SU-DHL-6 (cell line): ENCODE measurements at regions not wholly inside any gene's neighbourhood (a gene's known extent, or its start where the extent isn't known, plus 50 kb on each side); places are given as distances from the start of the nearest gene placed in this dataset.

Experiments
- H2AFZ ChIP-seq: fragments of 200-600 bp; sonication (generic); 2 replicates; pipeline ENCODE4 v1.6.1; 2014; ENCODE audit warnings: low read depth, mild to moderate bottlenecking, moderate library complexity, mixed read lengths, antibody characterized with exemption, low read length; ENCODE audit not compliant: severe bottlenecking
- H3F3A ChIP-seq: fragments of 200-600 bp; shearing (Covaris generic); 2 replicates; pipeline ENCODE4 v1.6.0; 2016; ENCODE audit warnings: antibody characterized with exemption, mild to moderate bottlenecking; ENCODE audit not compliant: insufficient read depth
- H3K27ac ChIP-seq: fragments of 200-600 bp; sonication (generic); 2 replicates; pipeline ENCODE4 v1.5.1; 2016; ENCODE audit warnings: low read depth, mild to moderate bottlenecking, low read length, moderate library complexity, mixed read lengths
- H3K27me3 ChIP-seq: fragments of 200-600 bp; sonication (generic), shearing (Covaris generic); 2 replicates; pipeline ENCODE4 v1.6.0; 2014; ENCODE audit warnings: mild to moderate bottlenecking, low read length
- H3K36me3 ChIP-seq: fragments of 200-600 bp; sonication (generic); 2 replicates; pipeline ENCODE4 v1.6.1; 2014; ENCODE audit warnings: mild to moderate bottlenecking, low read length, mixed read lengths
- H3K4me2 ChIP-seq: fragments of 300-600, 200-600 bp; shearing (Covaris generic), sonication (generic); 2 replicates; pipeline ENCODE4 v1.6.0; 2014; ENCODE audit warnings: low read length, low read depth, mild to moderate bottlenecking; ENCODE audit not compliant: poor library complexity, severe bottlenecking
- H3K4me3 ChIP-seq: fragments of 200-600 bp; sonication (generic); 2 replicates; pipeline ENCODE4 v1.5.1; 2014; ENCODE audit warnings: antibody characterized with exemption, low read length, mild to moderate bottlenecking, mixed read lengths; ENCODE audit not compliant: insufficient read depth, poor library complexity, severe bottlenecking
- H3K79me2 ChIP-seq: fragments of 200-600 bp; sonication (generic); 2 replicates; pipeline ENCODE4 v1.6.1; 2014; ENCODE audit warnings: mild to moderate bottlenecking, low read length, moderate library complexity; ENCODE audit not compliant: insufficient read depth
- H3K9ac ChIP-seq: fragments of 200-600 bp; sonication (generic); 2 replicates; pipeline ENCODE4 v1.7.0; 2014; ENCODE audit warnings: mild to moderate bottlenecking, low read length
- H3K9me2 ChIP-seq: fragments of 200-600 bp; sonication (generic); replicated peaks from 2 replicates; pipeline ENCODE4 v1.6.1; 2014; ENCODE audit warnings: low read length; ENCODE audit not compliant: insufficient read depth
- H3K9me3 ChIP-seq: fragments of 200-600 bp; sonication (generic); 2 replicates; pipeline ENCODE4 v1.6.1; 2014; ENCODE audit warnings: low read length, mixed read lengths; ENCODE audit not compliant: insufficient read depth
- H4K20me1 ChIP-seq: fragments of 200-600 bp; sonication (generic); 2 replicates; pipeline ENCODE4 v1.6.1; 2014; ENCODE audit warnings: low read depth, mild to moderate bottlenecking, antibody characterized with exemption, low read length, moderate library complexity, mixed read lengths
- EZH2phosphoT487 ChIP-seq: fragments of 200-600 bp; sonication (generic), shearing (Covaris generic); conservative IDR thresholded peaks from 2 replicates; pipeline ENCODE4 v1.6.1; 2018; ENCODE audit warnings: mild to moderate bottlenecking, antibody characterized with exemption, low read length, moderate library complexity, mixed read lengths
- TF ChIP-seq, protein P1 (sequence below): fragments of 200-600 bp; sonication (generic); IDR thresholded peaks from one replicate; pipeline ENCODE4 v1.5.1; 2017; ENCODE audit warnings: antibody characterized with exemption, mild to moderate bottlenecking, low read length, moderate library complexity; ENCODE audit not compliant: insufficient read depth, poor library complexity, severe bottlenecking

DNA sequence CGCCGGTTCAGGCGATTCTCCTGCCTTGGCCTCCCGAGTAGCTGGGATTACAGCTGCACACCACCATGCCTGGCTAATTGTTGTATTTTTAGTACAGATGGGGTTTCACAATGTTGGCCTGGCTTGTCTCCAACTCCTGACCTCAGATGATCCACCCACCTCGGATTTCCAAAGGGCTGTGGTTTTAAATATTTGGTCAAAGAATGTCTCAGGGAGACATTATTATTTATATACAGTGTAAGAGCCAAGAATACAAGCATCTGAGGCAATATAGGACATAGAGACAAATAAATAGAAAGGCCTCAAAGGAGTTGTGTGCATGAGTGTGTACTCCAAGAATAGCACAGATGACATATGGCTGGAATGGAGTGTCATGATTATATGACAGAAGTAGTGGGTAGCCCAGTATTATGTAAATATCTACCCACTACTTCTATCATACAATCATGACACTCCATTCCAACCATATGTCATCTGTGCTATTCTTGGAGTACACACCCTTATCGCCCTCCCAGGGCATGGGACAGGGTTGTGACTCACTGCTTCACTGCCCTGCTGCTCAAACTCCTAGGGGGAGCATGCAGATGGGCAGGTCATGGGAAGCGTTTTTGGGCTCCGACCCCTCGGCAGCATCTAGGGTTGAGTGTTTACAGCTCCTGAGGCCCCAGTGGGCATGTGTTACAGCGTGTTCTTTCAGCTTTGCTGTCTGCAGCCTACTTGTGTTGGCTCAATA lies 1649.8 kb upstream of the PCDH10 start:
- H3K9ac ChIP-seq = no peak overlapping the region
- no peaks in the 10 kb centered on the region for H3K9me2 ChIP-seq
- no peaks in the 10 kb centered on the region for H3K36me3 ChIP-seq
- H4K20me1 ChIP-seq = no peaks in the 10 kb centered on the region
- TF ChIP-seq EZH2phosphoT487 = no peak
- TF ChIP-seq, protein P1, sequence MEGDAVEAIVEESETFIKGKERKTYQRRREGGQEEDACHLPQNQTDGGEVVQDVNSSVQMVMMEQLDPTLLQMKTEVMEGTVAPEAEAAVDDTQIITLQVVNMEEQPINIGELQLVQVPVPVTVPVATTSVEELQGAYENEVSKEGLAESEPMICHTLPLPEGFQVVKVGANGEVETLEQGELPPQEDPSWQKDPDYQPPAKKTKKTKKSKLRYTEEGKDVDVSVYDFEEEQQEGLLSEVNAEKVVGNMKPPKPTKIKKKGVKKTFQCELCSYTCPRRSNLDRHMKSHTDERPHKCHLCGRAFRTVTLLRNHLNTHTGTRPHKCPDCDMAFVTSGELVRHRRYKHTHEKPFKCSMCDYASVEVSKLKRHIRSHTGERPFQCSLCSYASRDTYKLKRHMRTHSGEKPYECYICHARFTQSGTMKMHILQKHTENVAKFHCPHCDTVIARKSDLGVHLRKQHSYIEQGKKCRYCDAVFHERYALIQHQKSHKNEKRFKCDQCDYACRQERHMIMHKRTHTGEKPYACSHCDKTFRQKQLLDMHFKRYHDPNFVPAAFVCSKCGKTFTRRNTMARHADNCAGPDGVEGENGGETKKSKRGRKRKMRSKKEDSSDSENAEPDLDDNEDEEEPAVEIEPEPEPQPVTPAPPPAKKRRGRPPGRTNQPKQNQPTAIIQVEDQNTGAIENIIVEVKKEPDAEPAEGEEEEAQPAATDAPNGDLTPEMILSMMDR = no peak
- no peaks in the 10 kb centered on the region for H3F3A ChIP-seq
- no peak overlapping the region for H2AFZ ChIP-seq
- no peak overlapping the region for H3K27ac ChIP-seq
- H3K4me3 ChIP-seq = no peak overlapping the region
- no peaks in the 10 kb centered on the region for H3K27me3 ChIP-seq
- no peaks in the 10 kb centered on the region for H3K79me2 ChIP-seq
- no peak overlapping the region for H3K4me2 ChIP-seq
- H3K9me3 ChIP-seq = no peaks in the 10 kb centered on the region

DNA sequence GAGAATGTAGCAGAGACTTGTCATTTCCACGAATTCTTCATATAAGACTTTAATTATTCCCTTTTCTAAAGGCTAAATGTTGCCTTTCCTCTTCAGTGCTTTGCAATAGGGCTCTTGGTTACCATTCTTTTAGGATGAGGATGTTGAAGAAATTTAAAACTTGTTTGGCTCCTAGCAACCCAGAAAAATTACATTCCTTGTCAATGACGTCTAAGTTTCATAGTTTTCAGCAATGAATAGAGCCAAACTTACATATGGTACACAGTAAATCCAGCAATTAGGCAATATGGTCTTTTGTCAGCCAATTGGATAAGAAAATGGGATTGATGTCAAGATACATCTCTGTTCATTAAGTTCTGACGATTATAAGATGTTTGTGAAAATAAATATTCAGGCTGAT lies 1639.6 kb upstream of the PCDH10 start:
- H3K27me3 ChIP-seq = no peaks in the 10 kb centered on the region
- H3K79me2 ChIP-seq = no peaks in the 10 kb centered on the region
- no peaks in the 10 kb centered on the region for H4K20me1 ChIP-seq
- no peaks in the 10 kb centered on the region for H3F3A ChIP-seq
- no peak overlapping the region for H3K4me3 ChIP-seq
- H3K9me2 ChIP-seq = no peaks in the 10 kb centered on the region
- no peak for TF ChIP-seq EZH2phosphoT487
- TF ChIP-seq, protein P1 = no peak
- H3K36me3 ChIP-seq = no peaks in the 10 kb centered on the region
- H3K4me2 ChIP-seq = no peak overlapping the region
- H3K9me3 ChIP-seq = no peaks in the 10 kb centered on the region
- H3K9ac ChIP-seq = no peak overlapping the region
- H2AFZ ChIP-seq = peak overlapping the region; percentile 71
- no peak overlapping the region for H3K27ac ChIP-seq

DNA sequence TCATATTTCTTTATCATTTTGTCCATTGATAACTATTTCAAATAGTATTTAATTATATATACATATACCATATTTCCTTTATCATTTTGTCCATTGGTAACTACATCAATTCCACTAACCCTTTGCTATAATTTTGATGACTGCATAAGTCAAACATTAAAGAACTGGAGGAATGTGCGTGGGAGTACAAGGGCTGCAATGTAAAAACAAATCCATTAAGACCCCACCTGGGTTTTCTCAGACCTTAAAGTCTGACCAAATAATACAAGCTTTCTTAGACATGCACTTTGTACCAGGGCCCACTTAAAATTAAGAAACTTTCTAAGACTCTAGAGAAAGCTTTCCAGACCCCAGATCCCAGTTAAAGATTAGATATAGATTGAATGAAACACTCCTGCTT lies 1622.4 kb upstream of the PCDH10 start:
- Histone ChIP-seq H3K9me3 (no peaks in the 10 kb centered on the region), H3K9ac (no peak overlapping the region), H3K4me2 (no peak overlapping the region), H3K27ac (no peak overlapping the region), H3K79me2 (no peaks in the 10 kb centered on the region), H3K9me2 (no peaks in the 10 kb centered on the region), H2AFZ (no peak overlapping the region), H4K20me1 (no peaks in the 10 kb centered on the region), H3K27me3 (no peaks in the 10 kb centered on the region), H3K36me3 (no peaks in the 10 kb centered on the region), H3K4me3 (no peak overlapping the region), H3F3A (no peaks in the 10 kb centered on the region)
- TF ChIP-seq, protein P1 = no peak
